Skin of body (tissue), 1 donor: ENCODE measurements at regions not wholly inside any gene's neighbourhood (a gene's known extent, or its start where the extent isn't known, plus 50 kb on each side); places are given as distances from the start of the nearest gene placed in this dataset.

Source experiments
- DNase-seq: peaks from one replicate; lab custom pipeline; 2025; lab: John Stamatoyannopoulos, UW

DNA sequence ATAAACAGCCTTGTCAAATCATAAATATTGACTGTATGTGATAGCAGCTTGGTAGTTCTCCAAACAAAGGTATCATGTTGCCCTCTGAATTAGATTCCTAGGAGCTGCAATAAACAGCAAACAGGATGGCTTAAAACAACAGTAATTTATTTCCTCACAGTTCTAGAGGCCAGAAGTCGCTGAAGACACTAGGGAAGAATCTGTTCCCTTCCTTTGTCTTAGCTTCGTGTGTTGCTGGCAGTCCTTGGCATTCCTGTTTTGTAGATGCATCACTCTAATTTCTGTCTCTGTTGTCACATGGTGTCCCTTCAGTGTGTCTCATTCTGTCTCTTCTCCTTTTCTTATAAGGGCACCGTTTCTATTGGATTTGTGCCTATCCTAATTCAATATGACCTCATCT is 679.3 kb downstream of the OTOL1 start:
- no peak for DNase-seq

GRCh38 chr3:162183440-162183839 is 686.8 kb downstream of the OTOL1 start:
- no peak for DNase-seq

DNA sequence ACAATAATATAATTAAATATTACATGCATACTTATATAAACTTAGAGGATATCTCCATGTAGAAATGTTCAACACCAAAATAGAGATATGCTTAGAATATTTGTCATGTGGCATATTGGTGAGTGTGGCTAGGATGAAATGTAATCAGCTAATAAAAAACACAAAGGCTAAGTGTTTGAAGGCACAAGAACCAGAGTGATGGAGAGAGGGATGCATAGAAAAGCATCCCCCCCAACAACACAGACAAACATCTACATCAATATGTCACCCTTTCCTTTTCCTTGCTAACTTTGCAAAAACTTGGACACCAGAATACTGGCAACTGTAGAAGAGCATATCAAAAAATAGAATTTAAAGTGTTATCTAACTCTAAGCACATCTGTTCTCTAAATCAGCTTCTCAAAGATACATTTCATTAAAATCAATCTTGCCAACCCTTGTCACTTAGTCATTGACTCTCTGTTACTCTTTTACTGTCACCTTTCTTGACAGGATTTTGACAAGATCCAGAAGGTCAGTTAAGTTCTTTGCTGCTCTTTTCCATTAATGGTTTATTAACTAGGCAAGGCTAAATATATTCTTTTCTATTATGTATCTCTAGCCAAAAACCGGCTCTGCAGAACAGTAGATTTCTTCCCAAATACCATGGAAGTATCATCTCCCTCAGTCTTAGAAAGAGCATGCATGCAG is 695.9 kb downstream of the OTOL1 start:
- DNase-seq = peak; percentile 6

GRCh38 chr3:162193148-162194095 is 696.8 kb downstream of the OTOL1 start:
- no peak for DNase-seq

- DNase-seq = no peak
These were observed 698.5 kb downstream of the OTOL1 start for GRCh38 chr3:162195147-162195546.

- DNase-seq = no peak
These were observed 700.4 kb downstream of the OTOL1 start for GRCh38 chr3:162196964-162197363.

GRCh38 chr3:162200836-162201235 is 704.2 kb downstream of the OTOL1 start:
- no peak for DNase-seq

DNA sequence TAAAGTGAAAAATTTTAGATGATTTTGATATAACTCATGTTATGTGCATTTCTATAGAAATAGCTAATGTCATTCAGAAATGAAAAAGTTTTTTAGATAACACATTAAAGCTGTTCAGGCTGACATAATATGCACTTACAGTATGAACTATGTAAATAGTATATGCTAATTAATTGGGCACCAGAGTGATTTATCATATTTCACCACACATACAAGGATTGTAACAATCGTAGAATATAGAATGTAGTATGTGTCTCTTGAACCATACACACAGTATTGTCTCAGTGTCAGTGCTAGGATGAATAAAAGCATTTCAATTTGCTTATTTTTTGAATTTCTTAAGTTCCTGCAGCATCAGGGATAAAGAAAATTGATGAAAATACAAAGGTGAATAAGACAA is 710.0 kb downstream of the OTOL1 start:
- DNase-seq = no peak

- DNase-seq = no peak
These were observed 714.9 kb downstream of the OTOL1 start for GRCh38 chr3:162211470-162211869.

GRCh38 chr3:162213196-162213595 is 716.6 kb downstream of the OTOL1 start:
- DNase-seq = no peak

- DNase-seq = peak; percentile 88
These were observed 717.3 kb downstream of the OTOL1 start for GRCh38 chr3:162213956-162214355.

- peak; percentile 91 for DNase-seq
These were observed 721.0 kb downstream of the OTOL1 start for GRCh38 chr3:162217647-162218046.

DNA sequence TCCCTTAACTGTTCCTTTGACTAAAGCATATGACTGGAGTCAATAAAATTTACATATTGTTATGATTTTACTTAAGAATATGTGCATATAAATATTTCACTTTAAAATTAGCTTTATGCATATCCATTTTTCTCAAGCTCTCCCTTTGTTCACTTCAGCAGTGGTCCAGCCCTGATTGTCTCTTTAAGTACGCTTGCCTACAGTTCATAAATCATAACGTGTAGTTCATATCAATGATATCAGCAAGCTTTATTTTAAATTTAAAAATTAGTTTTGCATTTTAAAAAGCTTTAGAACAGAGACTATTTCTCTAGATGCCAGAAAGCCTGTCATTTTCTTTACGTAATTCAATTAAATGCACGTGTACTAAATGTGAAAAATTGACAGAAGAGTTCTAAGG is 721.9 kb downstream of the OTOL1 start:
- DNase-seq = peak; percentile 55

DNA sequence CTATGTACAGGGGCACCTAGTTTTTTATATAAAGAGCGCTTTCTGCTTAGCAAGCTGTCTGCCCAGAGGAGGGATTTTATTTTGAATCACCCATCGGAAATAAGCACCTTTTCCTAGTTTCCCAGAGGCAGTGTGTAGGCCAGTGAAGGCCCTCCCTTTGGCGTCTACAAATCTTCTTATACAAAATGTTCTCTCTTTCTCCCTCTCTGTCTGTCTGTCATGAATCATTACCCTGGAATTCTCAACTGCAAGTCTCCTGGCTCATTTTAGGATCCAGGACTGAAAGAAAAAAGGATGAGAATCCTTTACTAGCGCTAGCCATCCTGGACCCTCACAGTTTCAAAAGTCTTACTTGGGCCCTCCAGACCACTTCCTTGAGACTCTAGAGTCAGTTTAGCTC is 728.1 kb downstream of the OTOL1 start:
- DNase-seq = no peak

GRCh38 chr3:162236949-162237348 is 740.3 kb downstream of the OTOL1 start:
- no peak for DNase-seq

DNA sequence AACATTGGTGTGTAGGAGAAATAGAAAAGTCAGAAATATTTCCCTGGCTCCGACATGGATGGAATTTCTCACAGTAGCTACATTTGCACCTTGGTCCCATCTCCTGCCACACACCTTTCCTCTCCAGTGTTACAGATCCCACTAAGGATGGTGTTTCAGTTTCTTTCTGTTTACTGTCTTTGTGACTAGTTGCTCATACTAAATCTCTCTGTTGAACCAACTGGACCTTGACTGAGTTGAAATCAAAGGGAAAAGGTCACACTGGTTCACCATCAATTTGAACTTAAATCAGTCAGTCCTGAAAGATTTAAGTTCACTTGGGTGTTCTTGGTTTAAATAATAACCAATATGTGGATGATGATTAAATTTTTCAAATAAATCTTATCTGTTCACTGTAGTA is 754.2 kb downstream of the OTOL1 start:
- no peak for DNase-seq

DNA sequence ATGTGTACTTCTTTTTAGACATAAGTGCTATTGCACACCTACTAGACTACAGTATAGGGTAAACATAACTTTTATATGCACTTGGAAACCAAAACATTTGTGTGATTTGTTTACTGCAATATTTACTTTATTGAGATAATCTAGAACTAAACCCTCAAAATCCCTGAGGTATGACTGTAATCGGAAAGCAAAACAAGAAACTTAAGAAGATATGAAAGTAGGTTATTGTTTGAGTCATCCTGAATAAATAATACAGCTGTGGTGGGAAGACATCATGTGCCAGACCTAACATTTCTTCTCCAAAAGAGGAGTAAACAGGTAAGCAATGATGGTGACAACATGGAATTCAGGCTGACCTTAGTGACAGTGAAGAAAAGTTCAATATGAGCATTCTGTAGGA is 765.5 kb downstream of the OTOL1 start:
- DNase-seq = no peak

GRCh38 chr3:162263596-162263995 is 767.0 kb downstream of the OTOL1 start:
- no peak for DNase-seq

DNA sequence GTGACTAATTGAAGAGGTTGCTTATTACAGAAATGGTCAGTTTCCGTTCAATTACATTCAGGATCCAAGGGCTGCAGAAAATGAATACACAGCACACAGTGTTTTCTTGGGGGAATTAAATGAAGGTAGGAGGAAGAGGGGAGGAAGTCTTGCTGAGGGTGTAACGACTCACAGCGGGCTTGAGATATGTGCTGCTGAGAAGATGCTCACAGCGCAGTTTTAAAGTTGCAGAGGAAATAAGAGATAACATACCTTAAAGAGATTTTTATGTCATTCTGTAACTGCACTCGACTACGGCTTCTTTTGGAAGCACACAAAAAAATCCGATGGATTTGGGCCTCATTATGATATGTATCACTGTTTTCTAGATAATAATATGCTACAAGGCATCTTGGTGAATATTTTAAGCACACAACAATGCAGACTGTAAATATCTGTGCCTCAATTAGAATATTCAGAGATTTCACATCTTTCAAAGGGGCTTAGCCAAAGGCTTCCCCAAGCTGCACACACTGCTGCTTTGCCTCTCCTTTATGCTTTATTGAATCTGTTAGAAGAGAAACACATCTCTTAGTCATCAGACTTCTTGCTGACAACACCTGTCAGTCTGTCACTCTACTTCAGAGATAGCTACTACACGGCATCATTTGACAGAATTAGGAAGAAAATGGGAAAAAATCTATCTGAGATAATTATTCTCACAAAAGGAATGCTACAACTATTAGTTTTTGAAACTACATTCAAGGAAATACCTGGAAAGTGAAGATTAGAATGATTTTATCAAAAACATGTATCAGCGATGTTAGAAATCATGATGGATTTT is 773.2 kb downstream of the OTOL1 start:
- DNase-seq = no peak

DNA sequence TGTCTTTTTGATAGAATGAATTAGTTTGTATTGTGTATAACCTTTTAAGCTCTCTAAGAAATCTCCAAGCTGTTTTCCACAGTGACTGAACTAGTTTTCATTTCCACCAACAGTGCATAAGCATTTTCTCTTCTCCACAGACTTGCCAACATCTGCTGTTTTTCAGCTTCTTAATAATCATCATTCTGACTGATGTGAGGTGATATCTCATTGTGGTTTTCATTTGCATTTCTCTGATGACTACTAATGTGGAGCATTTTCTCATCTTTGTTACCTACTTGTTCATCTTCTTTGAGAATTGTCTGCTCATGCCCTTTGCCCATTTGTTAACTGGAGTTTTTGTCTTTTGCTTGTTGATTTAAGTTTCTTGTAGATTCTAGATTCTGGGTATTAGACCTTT is 777.5 kb downstream of the OTOL1 start:
- no peak for DNase-seq

GRCh38 chr3:162278834-162279233 is 782.2 kb downstream of the OTOL1 start:
- no peak for DNase-seq

DNA sequence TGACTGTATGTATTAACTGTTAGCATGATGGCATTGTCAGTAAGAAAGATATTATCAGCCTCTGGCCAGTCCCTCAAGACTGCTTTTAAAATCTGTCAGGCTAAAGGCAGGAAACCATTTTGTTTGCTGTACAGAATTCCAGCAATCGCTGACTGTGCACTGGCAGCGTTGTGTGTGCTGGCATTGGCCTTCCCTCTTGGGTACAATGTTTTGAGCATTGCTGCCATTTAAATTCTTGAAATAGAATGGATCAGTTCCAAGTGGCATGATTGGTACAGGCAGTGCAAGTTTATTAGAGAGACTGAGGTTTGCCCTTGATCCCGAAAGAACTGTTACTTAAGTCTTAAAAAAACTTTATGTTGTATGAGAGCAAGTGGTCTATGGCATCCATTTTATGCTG is 788.7 kb downstream of the OTOL1 start:
- DNase-seq = no peak
